GM12892 (cell line): ENCODE measurements at regions not wholly inside any gene's neighbourhood (a gene's known extent, or its start where the extent isn't known, plus 50 kb on each side); places are given as distances from the start of the nearest gene placed in this dataset.
"Not testable (repeated sequence)": the region's sequence is repeated elsewhere in the genome, so short reads cannot be mapped to it uniquely, and the experiment has no call there.

Source experiments
- POLR2A ChIP-seq: IDR thresholded peaks from 2 replicates; pipeline ENCODE4 v1.6.1; 2011; ENCODE audit warnings: low read depth, low read length, control low read depth
- POLR2AphosphoS5 ChIP-seq: IDR thresholded peaks from 2 replicates; pipeline ENCODE4 v1.6.1; 2011; ENCODE audit warnings: low read depth, low read length, control low read depth
- TAF1 ChIP-seq: IDR thresholded peaks from 2 replicates; pipeline ENCODE4 v1.6.1; 2011; ENCODE audit warnings: low read depth, mild to moderate bottlenecking, control low read depth, low read length, borderline replicate concordance

DNA sequence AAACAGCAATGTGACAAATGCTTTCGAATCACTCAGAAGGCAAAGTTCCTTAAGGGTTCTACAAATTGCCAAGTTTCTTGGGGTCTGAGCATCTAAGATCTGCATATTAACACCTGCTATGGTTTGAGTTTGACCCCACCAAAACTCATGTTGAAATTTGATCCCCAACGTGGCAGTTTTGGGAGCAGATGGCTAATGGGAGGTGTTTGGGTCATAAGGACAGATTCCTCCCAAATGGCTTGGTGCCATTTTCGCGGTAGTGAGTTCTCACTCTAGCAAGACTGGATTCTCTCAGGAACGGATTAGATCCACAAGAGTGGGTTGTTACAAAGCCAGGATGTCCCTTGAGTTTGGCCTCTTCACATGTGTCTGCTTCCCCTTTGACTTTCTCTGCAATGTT, 84.6 kb downstream of the TRIM69 start:
- TF ChIP-seq POLR2A, POLR2AphosphoS5, TAF1: not testable (repeated sequence)
